Fibroblast of lung (primary cell): ENCODE measurements at regions not wholly inside any gene's neighbourhood (a gene's known extent, or its start where the extent isn't known, plus 50 kb on each side); places are given as distances from the start of the nearest gene placed in this dataset.

Experiments used
- CTCF ChIP-seq, 2 donors: IDR thresholded peaks in 1 of 2; conservative IDR thresholded peaks in 1 of 2; 1 replicate in 1 of 2; 2 replicates in 1 of 2; pipeline ENCODE4 v1.5.1; 2011 to 2012; ENCODE audit warnings: low read length in 2 of 2, control low read depth in 1 of 2, inconsistent platforms in 1 of 2, low read depth in 1 of 2, mild to moderate bottlenecking in 1 of 2
- EZH2 ChIP-seq: IDR thresholded peaks from 2 replicates; pipeline ENCODE4 v1.5.1; 2012; ENCODE audit warnings: low read length, control low read depth, mild to moderate bottlenecking; ENCODE audit errors: missing control alignments

GRCh38 chr4:175531405-175532091, 280.5 kb downstream of the GPM6A start:
- TF ChIP-seq CTCF (conservative IDR thresholded peaks at IDR 0.05 in 1 of 2, IDR thresholded peaks at IDR 0.05 in 1 of 2; ENCODE audit: low read depth in 1 of 2, low read length in 2 of 2) (no peak), EZH2 (no peak)
